Glutamatergic neuron (in vitro differentiated cells): ENCODE measurements at regions not wholly inside any gene's neighbourhood (a gene's known extent, or its start where the extent isn't known, plus 50 kb on each side); places are given as distances from the start of the nearest gene placed in this dataset.

Source experiments
- DNase-seq: peaks from one replicate; pipeline ENCODE4 v3.0.0; 2022
- H3K27ac Mint-ChIP-seq: one replicate; pipeline ENCODE4 v1.8.0; 2020; ENCODE audit warnings: mild to moderate bottlenecking, mixed read lengths, inconsistent platforms; ENCODE audit not compliant: unreplicated experiment
- H3K27me3 Mint-ChIP-seq: one replicate; pipeline ENCODE4 v1.8.0; 2020; ENCODE audit warnings: mild to moderate bottlenecking, moderate library complexity, mixed read lengths, inconsistent platforms; ENCODE audit not compliant: unreplicated experiment
- H3K36me3 Mint-ChIP-seq: one replicate; pipeline ENCODE4 v1.8.0; 2020; ENCODE audit warnings: mild to moderate bottlenecking, mixed read lengths, inconsistent platforms; ENCODE audit not compliant: unreplicated experiment
- H3K4me1 Mint-ChIP-seq: one replicate; pipeline ENCODE4 v1.8.0; 2020; ENCODE audit warnings: mild to moderate bottlenecking, low read depth, mixed read lengths, inconsistent platforms; ENCODE audit not compliant: unreplicated experiment
- H3K4me3 Mint-ChIP-seq: one replicate; pipeline ENCODE4 v1.8.0; 2020; ENCODE audit warnings: mild to moderate bottlenecking, mixed read lengths, inconsistent platforms; ENCODE audit not compliant: unreplicated experiment
- H3K9me3 Mint-ChIP-seq: one replicate; pipeline ENCODE4 v1.8.0; 2020; ENCODE audit warnings: mild to moderate bottlenecking, moderate library complexity, mixed read lengths, inconsistent platforms; ENCODE audit not compliant: unreplicated experiment
- CTCF ChIP-seq: fragments of 200-600 bp; sonication (generic); IDR thresholded peaks from one replicate; pipeline ENCODE4 v1.5.0; 2021; ENCODE audit not compliant: partially characterized antibody, unreplicated experiment

GRCh38 chr6:105514306-105514705, 111.4 kb upstream of the PREP start:
- Mint-ChIP-seq H3K27ac (no peak overlapping the region), H3K36me3 (no peaks in the 10 kb centered on the region), H3K27me3 (no peaks in the 10 kb centered on the region), H3K4me3 (no peak overlapping the region), H3K4me1 (no peaks in the 10 kb centered on the region), H3K9me3 (no peaks in the 10 kb centered on the region)
- TF ChIP-seq CTCF, result no peak
- DNase-seq, result no peak

DNA sequence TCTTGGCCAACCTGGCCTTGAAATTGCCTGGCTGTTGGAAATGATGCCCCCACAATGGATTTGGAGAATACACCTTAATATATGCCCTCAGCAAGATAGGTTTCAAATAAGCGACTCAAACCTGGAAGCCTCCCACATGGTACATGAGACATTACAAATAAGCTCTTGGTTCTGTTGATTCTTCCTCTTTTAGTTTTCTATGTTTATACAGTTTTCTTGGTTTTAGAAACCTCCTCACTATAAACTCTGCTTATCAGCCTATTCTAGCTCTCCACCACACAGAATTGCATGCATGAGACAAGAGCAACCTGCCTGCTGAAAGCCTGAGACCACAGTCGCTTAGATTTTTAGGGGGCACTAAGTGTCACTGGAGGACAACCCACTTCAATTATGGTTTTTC, 108.8 kb upstream of the PREP start:
- no peak overlapping the region for H3K27ac Mint-ChIP-seq
- DNase-seq, result no peak
- H3K27me3 Mint-ChIP-seq, result no peaks in the 10 kb centered on the region
- H3K4me1 Mint-ChIP-seq, result no peaks in the 10 kb centered on the region
- TF ChIP-seq CTCF, result no peak
- no peaks in the 10 kb centered on the region for H3K36me3 Mint-ChIP-seq
- H3K9me3 Mint-ChIP-seq, result no peaks in the 10 kb centered on the region
- no peak overlapping the region for H3K4me3 Mint-ChIP-seq

GRCh38 chr6:105510746-105511145, 107.9 kb upstream of the PREP start:
- TF ChIP-seq CTCF, result no peak
- Mint-ChIP-seq H3K4me3 (no peak overlapping the region), H3K4me1 (no peaks in the 10 kb centered on the region), H3K27me3 (no peaks in the 10 kb centered on the region), H3K27ac (no peak overlapping the region), H3K36me3 (no peaks in the 10 kb centered on the region), H3K9me3 (no peaks in the 10 kb centered on the region)
- DNase-seq, result no peak

- no peaks in the 10 kb centered on the region for H3K9me3 Mint-ChIP-seq
- no peak for DNase-seq
- no peaks in the 10 kb centered on the region for H3K4me1 Mint-ChIP-seq
- no peaks in the 10 kb centered on the region for H3K27me3 Mint-ChIP-seq
- H3K27ac Mint-ChIP-seq, result no peak overlapping the region
- H3K36me3 Mint-ChIP-seq, result no peaks in the 10 kb centered on the region
- TF ChIP-seq CTCF, result no peak
- H3K4me3 Mint-ChIP-seq, result no peak overlapping the region
These were observed 106.8 kb upstream of the PREP start for GRCh38 chr6:105509506-105510331.

GRCh38 chr6:105507811-105508210, 104.9 kb upstream of the PREP start:
- no peaks in the 10 kb centered on the region for H3K4me1 Mint-ChIP-seq
- DNase-seq, result no peak
- no peaks in the 10 kb centered on the region for H3K36me3 Mint-ChIP-seq
- TF ChIP-seq CTCF, result no peak
- no peak overlapping the region for H3K27ac Mint-ChIP-seq
- H3K27me3 Mint-ChIP-seq, result no peaks in the 10 kb centered on the region
- no peaks in the 10 kb centered on the region for H3K9me3 Mint-ChIP-seq
- H3K4me3 Mint-ChIP-seq, result no peak overlapping the region
